ENCODE measurements at regions not wholly inside any gene's neighbourhood (a gene's known extent, or its start where the extent isn't known, plus 50 kb on each side); places are given as distances from the start of the nearest gene placed in this dataset.
"Not testable (repeated sequence)": the region's sequence is repeated elsewhere in the genome, so short reads cannot be mapped to it uniquely, and the experiment has no call there.

- peaks cover 2% of the 10 kb centered on the region for H3K9me3 Mint-ChIP-seq (ENCODE audit: low read depth)
- TF ChIP-seq, protein P1, sequence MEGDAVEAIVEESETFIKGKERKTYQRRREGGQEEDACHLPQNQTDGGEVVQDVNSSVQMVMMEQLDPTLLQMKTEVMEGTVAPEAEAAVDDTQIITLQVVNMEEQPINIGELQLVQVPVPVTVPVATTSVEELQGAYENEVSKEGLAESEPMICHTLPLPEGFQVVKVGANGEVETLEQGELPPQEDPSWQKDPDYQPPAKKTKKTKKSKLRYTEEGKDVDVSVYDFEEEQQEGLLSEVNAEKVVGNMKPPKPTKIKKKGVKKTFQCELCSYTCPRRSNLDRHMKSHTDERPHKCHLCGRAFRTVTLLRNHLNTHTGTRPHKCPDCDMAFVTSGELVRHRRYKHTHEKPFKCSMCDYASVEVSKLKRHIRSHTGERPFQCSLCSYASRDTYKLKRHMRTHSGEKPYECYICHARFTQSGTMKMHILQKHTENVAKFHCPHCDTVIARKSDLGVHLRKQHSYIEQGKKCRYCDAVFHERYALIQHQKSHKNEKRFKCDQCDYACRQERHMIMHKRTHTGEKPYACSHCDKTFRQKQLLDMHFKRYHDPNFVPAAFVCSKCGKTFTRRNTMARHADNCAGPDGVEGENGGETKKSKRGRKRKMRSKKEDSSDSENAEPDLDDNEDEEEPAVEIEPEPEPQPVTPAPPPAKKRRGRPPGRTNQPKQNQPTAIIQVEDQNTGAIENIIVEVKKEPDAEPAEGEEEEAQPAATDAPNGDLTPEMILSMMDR (IDR thresholded peaks at IDR 0.05), result no peak
- H3K27me3 Mint-ChIP-seq (ENCODE audit: low read depth), result peaks cover 40% of the 10 kb centered on the region
- no peak overlapping the region for H3K27ac Mint-ChIP-seq (ENCODE audit: unreplicated experiment)
- no peaks in the 10 kb centered on the region for H3K36me3 Mint-ChIP-seq (ENCODE audit: low read depth)
- no peak for DNase-seq (ENCODE audit: low spot score)
- no peak overlapping the region for H3K4me3 Mint-ChIP-seq (ENCODE audit: unreplicated experiment)
- H3K4me1 Mint-ChIP-seq (ENCODE audit: low read depth), result no peaks in the 10 kb centered on the region
These were observed 459.9 kb upstream of the CAMK1G start for GRCh38 chr1:209123601-209124000.

- not testable (repeated sequence) for H3K4me3 Mint-ChIP-seq (ENCODE audit: unreplicated experiment); DNase-seq (ENCODE audit: low spot score); H3K27ac Mint-ChIP-seq (ENCODE audit: unreplicated experiment); H3K36me3 Mint-ChIP-seq (ENCODE audit: low read depth); H3K4me1 Mint-ChIP-seq (ENCODE audit: low read depth); H3K9me3 Mint-ChIP-seq (ENCODE audit: low read depth)
- peaks cover 15% of the 10 kb centered on the region for H3K27me3 Mint-ChIP-seq (ENCODE audit: low read depth)
These were observed 454.4 kb upstream of the CAMK1G start for GRCh38 chr1:209129091-209129490.

GRCh38 chr1:209130886-209131285 lies 452.6 kb upstream of the CAMK1G start:
- Mint-ChIP-seq H3K27ac (ENCODE audit: unreplicated experiment) (no peak overlapping the region), H3K27me3 (ENCODE audit: low read depth) (peaks cover 8% of the 10 kb centered on the region), H3K4me3 (ENCODE audit: unreplicated experiment) (no peak overlapping the region), H3K4me1 (ENCODE audit: low read depth) (no peaks in the 10 kb centered on the region), H3K9me3 (ENCODE audit: low read depth) (peaks cover 5% of the 10 kb centered on the region), H3K36me3 (ENCODE audit: low read depth) (no peaks in the 10 kb centered on the region)
- no peak for DNase-seq (ENCODE audit: low spot score)
- TF ChIP-seq, protein P1 (IDR thresholded peaks at IDR 0.05), result no peak

DNA sequence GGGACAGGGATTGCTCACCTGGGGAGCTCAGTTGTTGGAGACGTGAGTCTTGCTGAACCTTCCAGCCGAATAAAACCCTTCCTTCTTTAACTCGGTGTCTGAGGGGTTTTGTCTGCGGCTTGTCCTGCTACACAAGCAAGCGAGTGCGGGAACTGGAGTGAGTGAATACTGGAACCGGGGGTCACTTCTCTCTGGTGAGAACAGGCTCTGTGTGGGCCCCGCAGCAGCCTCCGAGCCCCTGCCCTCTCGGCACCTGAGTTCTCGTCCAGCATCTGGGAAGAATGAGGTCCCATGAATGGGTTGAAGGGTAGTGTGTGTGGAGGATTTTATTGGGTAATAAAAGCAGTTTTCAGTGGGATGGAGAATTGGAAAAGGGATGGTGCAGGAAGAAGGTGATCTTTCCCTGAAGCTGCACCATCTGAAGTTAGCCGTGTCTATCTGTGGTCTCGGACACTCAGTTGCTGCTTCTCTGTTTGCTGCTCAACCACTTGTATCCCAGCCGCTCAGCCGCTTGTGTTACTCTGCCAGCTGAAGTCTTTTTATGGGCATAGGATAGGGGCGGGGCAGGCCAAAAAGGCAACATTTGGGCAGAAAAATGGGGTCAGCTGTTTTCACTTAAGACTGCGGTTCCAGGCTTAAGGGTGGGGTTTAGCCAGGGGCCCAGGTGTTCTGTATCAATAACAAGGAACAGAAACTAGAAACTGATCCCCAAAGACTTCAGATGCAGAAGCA lies 450.6 kb upstream of the CAMK1G start:
- TF ChIP-seq, protein P1 (IDR thresholded peaks at IDR 0.05), result no peak
- no peaks in the 10 kb centered on the region for H3K4me1 Mint-ChIP-seq (ENCODE audit: low read depth)
- H3K36me3 Mint-ChIP-seq (ENCODE audit: low read depth), result no peaks in the 10 kb centered on the region
- H3K27me3 Mint-ChIP-seq (ENCODE audit: low read depth), result peaks cover 3% of the 10 kb centered on the region
- peaks cover 5% of the 10 kb centered on the region for H3K9me3 Mint-ChIP-seq (ENCODE audit: low read depth)
- no peak overlapping the region for H3K4me3 Mint-ChIP-seq (ENCODE audit: unreplicated experiment)
- no peak for DNase-seq (ENCODE audit: low spot score)
- H3K27ac Mint-ChIP-seq (ENCODE audit: unreplicated experiment), result no peak overlapping the region

DNA sequence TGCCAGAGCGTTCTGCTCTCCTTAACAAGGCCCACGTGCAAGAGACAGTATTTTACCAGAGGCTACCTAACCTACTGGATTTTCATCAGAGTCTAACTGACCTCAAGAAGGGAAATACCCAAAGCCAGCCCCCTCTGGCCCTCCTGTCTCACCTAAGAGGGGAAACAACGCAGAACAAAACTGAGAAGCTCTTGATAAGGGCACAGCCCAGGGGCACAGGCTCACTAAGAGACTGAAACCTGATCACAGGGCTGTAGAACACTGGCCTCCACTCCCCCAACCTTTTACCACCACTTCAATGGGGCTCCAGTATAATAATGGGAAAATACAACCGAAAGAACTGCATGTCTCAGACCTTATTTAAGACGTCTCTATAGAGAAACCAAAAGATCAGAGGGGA lies 449.5 kb upstream of the CAMK1G start:
- Mint-ChIP-seq H3K4me1 (ENCODE audit: low read depth) (no peaks in the 10 kb centered on the region), H3K27ac (ENCODE audit: unreplicated experiment) (no peak overlapping the region)
- TF ChIP-seq, protein P1 (IDR thresholded peaks at IDR 0.05), result no peak

GRCh38 chr1:209143916-209144315 lies 439.6 kb upstream of the CAMK1G start:
- H3K36me3 Mint-ChIP-seq (ENCODE audit: low read depth), result no peaks in the 10 kb centered on the region
- peaks cover 12% of the 10 kb centered on the region for H3K27me3 Mint-ChIP-seq (ENCODE audit: low read depth)
- no peak overlapping the region for H3K4me3 Mint-ChIP-seq (ENCODE audit: unreplicated experiment)
- H3K27ac Mint-ChIP-seq (ENCODE audit: unreplicated experiment), result no peak overlapping the region
- TF ChIP-seq, protein P1 (IDR thresholded peaks at IDR 0.05), result no peak
- H3K4me1 Mint-ChIP-seq (ENCODE audit: low read depth), result no peaks in the 10 kb centered on the region
- peaks cover 5% of the 10 kb centered on the region for H3K9me3 Mint-ChIP-seq (ENCODE audit: low read depth)
- no peak for DNase-seq (ENCODE audit: low spot score)

More for the DNA sequence above, 449.5 kb upstream of the CAMK1G start:
- DNase-seq (ENCODE audit: low spot score), result no peak
- Mint-ChIP-seq H3K9me3 (ENCODE audit: low read depth) (peaks cover 5% of the 10 kb centered on the region), H3K27me3 (ENCODE audit: low read depth) (peaks cover 3% of the 10 kb centered on the region), H3K4me3 (ENCODE audit: unreplicated experiment) (no peak overlapping the region), H3K36me3 (ENCODE audit: low read depth) (no peaks in the 10 kb centered on the region)
